ENCODE measurements at regions not wholly inside any gene's neighbourhood (a gene's known extent, or its start where the extent isn't known, plus 50 kb on each side); places are given as distances from the start of the nearest gene placed in this dataset.

DNA sequence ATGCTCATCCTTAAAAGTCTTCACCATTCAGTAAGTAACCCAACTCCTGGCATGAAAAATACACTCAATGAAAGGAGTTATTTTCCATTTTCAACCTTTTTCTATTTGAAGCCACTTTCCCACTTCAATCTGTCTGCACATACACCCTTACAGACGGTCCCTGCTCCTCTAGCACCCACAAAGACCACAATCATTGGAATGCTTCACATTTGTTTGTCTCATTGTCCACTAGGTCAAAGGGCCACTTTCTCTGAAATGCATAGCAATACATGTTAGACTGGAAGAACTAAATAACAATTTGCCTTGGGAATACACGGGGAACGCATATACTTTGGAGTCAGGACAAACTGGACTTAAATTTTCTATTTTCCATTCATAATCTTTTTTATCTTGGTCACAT lies 487.1 kb upstream of the C1orf87 start:
- DNase-seq (ENCODE audit: extremely low read depth, low read depth), result no peak
- H3K4me3 ChIP-seq (replicated peaks; ENCODE audit: low read depth, low read length), result no peak overlapping the region
- no peak for TF ChIP-seq CTCF (IDR thresholded peaks at IDR 0.05; ENCODE audit: low read depth, low read length, missing control alignments)

- H3K4me3 ChIP-seq (replicated peaks; ENCODE audit: low read depth, low read length), result no peak overlapping the region
- TF ChIP-seq CTCF (IDR thresholded peaks at IDR 0.05; ENCODE audit: low read depth, low read length, missing control alignments), result no peak
- DNase-seq (ENCODE audit: extremely low read depth, low read depth), result no peak
These were observed 484.7 kb upstream of the C1orf87 start for GRCh38 chr1:60558236-60558635.

GRCh38 chr1:60553730-60554129 lies 480.2 kb upstream of the C1orf87 start:
- H3K4me3 ChIP-seq (replicated peaks; ENCODE audit: low read depth, low read length), result no peak overlapping the region
- no peak for TF ChIP-seq CTCF (IDR thresholded peaks at IDR 0.05; ENCODE audit: low read depth, low read length, missing control alignments)
- no peak for DNase-seq (ENCODE audit: extremely low read depth, low read depth)

GRCh38 chr1:60547821-60548220 lies 474.3 kb upstream of the C1orf87 start:
- DNase-seq (ENCODE audit: extremely low read depth, low read depth), result no peak
- TF ChIP-seq CTCF (IDR thresholded peaks at IDR 0.05; ENCODE audit: low read depth, low read length, missing control alignments), result no peak
- H3K4me3 ChIP-seq (replicated peaks; ENCODE audit: low read depth, low read length), result no peak overlapping the region

DNA sequence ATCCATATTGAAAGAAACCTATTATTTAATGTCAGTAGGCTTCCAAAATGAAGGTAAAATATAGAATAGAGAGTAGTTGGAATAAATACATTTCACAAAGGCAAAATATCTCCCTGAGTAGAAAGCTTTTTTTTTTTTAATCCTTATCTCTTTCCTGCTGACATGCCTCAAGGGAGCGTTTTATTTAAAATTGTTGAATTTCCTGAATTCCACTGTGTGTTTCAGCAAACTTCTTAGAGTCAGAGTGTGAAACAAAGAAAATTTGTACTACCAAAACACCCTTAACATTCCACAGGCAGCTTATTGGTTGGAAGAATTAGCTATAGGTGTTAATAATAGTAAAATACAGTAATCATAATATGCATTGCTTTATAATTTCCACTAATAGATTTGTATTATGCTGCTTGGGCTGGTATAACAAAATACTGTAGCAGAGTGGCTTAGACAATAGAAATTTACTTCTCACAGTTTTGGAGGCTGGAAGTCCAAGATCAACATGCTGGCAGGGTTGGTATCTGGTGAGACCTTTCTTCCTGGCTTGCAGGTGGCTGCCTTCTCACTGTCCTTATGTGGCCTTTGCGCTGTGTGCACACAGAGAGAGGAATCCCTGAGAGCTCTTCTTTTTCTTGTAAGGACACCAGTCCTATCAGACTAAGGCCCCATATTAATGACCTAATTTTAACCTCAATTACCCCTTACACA lies 468.4 kb upstream of the C1orf87 start:
- no peak overlapping the region for H3K4me3 ChIP-seq (replicated peaks; ENCODE audit: low read depth, low read length)
- no peak for TF ChIP-seq CTCF (IDR thresholded peaks at IDR 0.05; ENCODE audit: low read depth, low read length, missing control alignments)
- DNase-seq (ENCODE audit: extremely low read depth, low read depth), result no peak

DNA sequence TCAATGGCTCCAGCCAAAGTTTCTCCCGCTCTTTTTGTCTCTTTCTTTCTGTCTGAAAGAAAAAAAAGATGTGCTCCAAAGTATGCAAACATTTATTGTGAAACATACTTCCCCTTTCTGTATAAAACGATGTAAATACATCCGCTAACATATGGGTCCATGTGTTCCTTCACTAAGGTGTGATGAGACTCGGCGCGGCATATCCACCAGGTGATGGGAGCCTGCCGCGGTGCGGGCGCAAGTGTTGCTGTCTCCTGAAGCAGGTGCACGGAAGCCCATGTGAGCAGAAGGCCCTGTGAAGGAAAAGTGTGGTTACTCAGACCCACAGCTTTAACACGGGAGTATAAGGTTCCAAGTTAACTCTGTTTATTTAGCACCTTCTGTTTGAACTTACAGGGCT lies 466.6 kb upstream of the C1orf87 start:
- no peak for TF ChIP-seq CTCF (IDR thresholded peaks at IDR 0.05; ENCODE audit: low read depth, low read length, missing control alignments)

GRCh38 chr1:60535713-60536112 lies 462.1 kb upstream of the C1orf87 start:
- TF ChIP-seq CTCF (IDR thresholded peaks at IDR 0.05; ENCODE audit: low read depth, low read length, missing control alignments), result no peak
- no peak for DNase-seq (ENCODE audit: extremely low read depth, low read depth)
- no peak overlapping the region for H3K4me3 ChIP-seq (replicated peaks; ENCODE audit: low read depth, low read length)

More for the DNA sequence above, 466.6 kb upstream of the C1orf87 start:
- DNase-seq (ENCODE audit: extremely low read depth, low read depth), result no peak
- no peak overlapping the region for H3K4me3 ChIP-seq (replicated peaks; ENCODE audit: low read depth, low read length)

Measured in HFF-Myc (cell line).